Prostate gland (tissue), 2 donors: ENCODE measurements at regions not wholly inside any gene's neighbourhood (a gene's known extent, or its start where the extent isn't known, plus 50 kb on each side); places are given as distances from the start of the nearest gene placed in this dataset.

Source experiments
- DNase-seq: peaks from one replicate; pipeline ENCODE4 v3.0.0-alpha.2; 2019; ENCODE audit warnings: low spot score
- H3K27ac ChIP-seq, 2 donors: fragments of 200-600 bp; sonication (generic); 2 replicates each; pipeline ENCODE4 v1.5.1; 2017 to 2019
- H3K27me3 ChIP-seq: fragments of 200-600 bp; sonication (generic); replicated peaks from 2 replicates; pipeline ENCODE4 v1.5.1; 2019; ENCODE audit not compliant: insufficient read depth
- H3K36me3 ChIP-seq, 2 donors: fragments of 200-600 bp; sonication (generic); 1 replicate in 1 of 2; 2 replicates in 1 of 2; pipeline versions ENCODE4 v1.5.1 to v1.8.1; 2017 to 2019
- H3K4me1 ChIP-seq: fragments of 200-600 bp; sonication (generic); replicated peaks from 2 replicates; pipeline ENCODE4 v1.5.1; 2019
- H3K4me3 ChIP-seq, 2 donors: fragments of 200-600 bp; sonication (generic); 2 replicates each; pipeline ENCODE4 v1.5.1; 2017 to 2019
- H3K9me3 ChIP-seq: fragments of 200-600 bp; sonication (generic); 2 replicates; pipeline ENCODE4 v1.5.1; 2017
- POLR2A ChIP-seq: fragments of 450-650 bp; IDR thresholded peaks from one replicate; pipeline ENCODE4 v1.6.1; 2016; ENCODE audit warnings: antibody characterized with exemption, mild to moderate bottlenecking
- POLR2AphosphoS5 ChIP-seq: sonication (generic); formaldehyde crosslinking; IDR thresholded peaks from one replicate; pipeline ENCODE4 v1.6.1; 2017; ENCODE audit warnings: antibody characterized with exemption
- WGBS: methylation state at CpG from one replicate; pipeline ENCODE4 v1.1.5; 2018; 5-methylcytosine and 5-hydroxymethylcytosine counted together
- intact Hi-C: fragments of 100-400 bp; cut with DNase I; formaldehyde crosslinking; loops from one replicate; pipeline ENCODE4 v1.14.2; 2022
- TF ChIP-seq, protein P1 (sequence below), 4 experiments: fragments of 200-600 bp in 2 of 4; fragments of 450-650 bp in 2 of 4; sonication (generic) in 2 of 4; IDR thresholded peaks; 1 replicate in 3 of 4; 2 replicates in 1 of 4; pipeline ENCODE4 v1.5.1; 2016 to 2019; ENCODE audit warnings: antibody characterized with exemption in 4 of 4, mild to moderate bottlenecking in 2 of 4, moderate library complexity in 2 of 4

DNA sequence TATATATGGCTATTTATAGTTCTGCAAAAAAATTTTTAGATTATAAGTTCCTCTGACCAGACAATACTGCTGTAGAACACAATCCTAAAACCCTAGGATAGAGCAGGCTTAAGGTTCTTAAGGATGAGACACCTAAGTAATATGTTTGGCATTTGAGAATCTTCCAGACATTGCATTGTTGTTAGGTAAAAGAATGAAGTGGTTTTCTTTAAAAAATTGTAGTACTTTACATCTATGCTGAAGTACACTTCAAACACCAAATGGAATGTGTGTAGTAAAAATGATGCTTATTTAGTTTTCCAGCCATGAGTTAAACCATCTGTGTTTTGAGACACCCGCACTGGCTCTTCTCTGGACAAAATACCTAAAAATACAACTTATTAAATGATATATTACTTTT lies 857.7 kb downstream of the OTOL1 start:
- Histone ChIP-seq H3K36me3 (no peaks in the 10 kb centered on the region), H3K9me3 (no peaks in the 10 kb centered on the region), H3K4me3 (no peak overlapping the region), H3K27ac (no peak overlapping the region), H3K27me3 (no peaks in the 10 kb centered on the region), H3K4me1 (no peaks in the 10 kb centered on the region)
- no peak for DNase-seq
- no peak for TF ChIP-seq POLR2A
- no peak for TF ChIP-seq POLR2AphosphoS5
- TF ChIP-seq, protein P1, sequence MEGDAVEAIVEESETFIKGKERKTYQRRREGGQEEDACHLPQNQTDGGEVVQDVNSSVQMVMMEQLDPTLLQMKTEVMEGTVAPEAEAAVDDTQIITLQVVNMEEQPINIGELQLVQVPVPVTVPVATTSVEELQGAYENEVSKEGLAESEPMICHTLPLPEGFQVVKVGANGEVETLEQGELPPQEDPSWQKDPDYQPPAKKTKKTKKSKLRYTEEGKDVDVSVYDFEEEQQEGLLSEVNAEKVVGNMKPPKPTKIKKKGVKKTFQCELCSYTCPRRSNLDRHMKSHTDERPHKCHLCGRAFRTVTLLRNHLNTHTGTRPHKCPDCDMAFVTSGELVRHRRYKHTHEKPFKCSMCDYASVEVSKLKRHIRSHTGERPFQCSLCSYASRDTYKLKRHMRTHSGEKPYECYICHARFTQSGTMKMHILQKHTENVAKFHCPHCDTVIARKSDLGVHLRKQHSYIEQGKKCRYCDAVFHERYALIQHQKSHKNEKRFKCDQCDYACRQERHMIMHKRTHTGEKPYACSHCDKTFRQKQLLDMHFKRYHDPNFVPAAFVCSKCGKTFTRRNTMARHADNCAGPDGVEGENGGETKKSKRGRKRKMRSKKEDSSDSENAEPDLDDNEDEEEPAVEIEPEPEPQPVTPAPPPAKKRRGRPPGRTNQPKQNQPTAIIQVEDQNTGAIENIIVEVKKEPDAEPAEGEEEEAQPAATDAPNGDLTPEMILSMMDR (IDR thresholded peaks at IDR 0.05): no peak
- intact Hi-C loops: no loop called here
- 53% methylated on average over 1 of the region's 1 CpG for WGBS

DNA sequence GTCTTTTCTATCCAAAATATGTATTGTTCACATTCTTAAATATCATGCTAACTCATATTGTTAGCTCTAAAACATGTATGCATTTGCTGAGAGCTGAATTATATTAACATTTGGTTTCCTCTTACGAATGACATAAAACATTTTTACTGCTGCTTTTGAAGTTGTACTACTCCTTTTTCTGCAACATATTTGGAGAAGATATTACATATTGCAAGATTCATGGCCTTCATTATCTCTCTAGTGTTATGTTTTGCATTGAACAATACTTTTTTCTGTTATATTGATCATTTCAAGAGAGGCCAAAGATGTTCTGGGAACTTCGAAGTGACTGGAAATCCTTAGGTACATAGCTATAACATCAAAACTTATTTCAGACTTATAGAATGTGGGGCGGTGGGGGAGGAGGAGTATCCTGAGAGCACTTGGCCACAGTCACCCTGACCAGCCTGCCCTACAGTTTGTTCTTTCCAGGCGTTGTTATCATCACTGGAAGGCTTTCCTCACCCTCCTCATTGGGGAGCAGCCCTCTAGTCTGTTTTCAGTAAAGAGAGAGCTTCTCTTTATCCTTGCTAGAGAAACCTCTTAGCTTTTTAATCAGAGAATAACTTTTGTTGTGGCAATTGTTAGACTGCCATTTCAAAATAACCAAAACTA lies 868.6 kb downstream of the OTOL1 start:
- Histone ChIP-seq H3K4me1 (no peaks in the 10 kb centered on the region), H3K27me3 (no peaks in the 10 kb centered on the region), H3K4me3 (no peak overlapping the region), H3K9me3 (no peaks in the 10 kb centered on the region), H3K27ac (no peak overlapping the region), H3K36me3 (no peaks in the 10 kb centered on the region)
- WGBS: 60% methylated on average over 4 of the region's 4 CpGs
- TF ChIP-seq, protein P1 (IDR thresholded peaks at IDR 0.05): no peak
- no peak for TF ChIP-seq POLR2A
- no peak for TF ChIP-seq POLR2AphosphoS5
- intact Hi-C loops: no loop called here
- DNase-seq: no peak

DNA sequence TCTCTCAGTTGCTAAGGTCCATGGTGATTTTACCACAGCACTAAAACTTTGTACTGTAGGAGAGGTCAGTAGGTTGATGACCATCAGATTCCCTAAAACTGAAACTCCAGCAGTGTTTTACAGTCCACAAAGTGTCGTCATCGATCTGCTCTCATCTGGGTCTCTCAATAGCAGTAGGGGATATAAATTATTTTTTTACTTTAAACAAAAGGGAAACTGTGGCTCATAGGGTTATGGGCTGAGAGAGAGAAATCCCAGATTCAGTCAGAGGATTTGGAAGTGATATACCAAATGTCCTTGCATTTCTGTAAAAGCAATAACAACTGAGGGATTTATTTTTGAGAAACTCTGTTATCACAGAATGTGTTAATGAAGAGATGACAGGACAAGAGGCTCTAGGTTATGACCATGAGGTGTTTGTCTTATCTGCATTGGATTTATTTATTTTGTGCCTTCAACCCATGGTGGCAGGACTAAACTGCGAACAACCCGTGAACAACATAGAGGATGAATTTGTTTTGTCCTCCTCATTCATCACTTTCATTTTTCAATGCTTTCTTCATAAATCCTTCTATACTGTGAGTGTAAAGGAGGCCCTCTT lies 869.7 kb downstream of the OTOL1 start:
- Histone ChIP-seq H3K9me3 (no peaks in the 10 kb centered on the region), H3K4me1 (no peaks in the 10 kb centered on the region), H3K27me3 (no peaks in the 10 kb centered on the region), H3K36me3 (no peaks in the 10 kb centered on the region), H3K4me3 (no peak overlapping the region), H3K27ac (no peak overlapping the region)
- 71% methylated on average over 4 of the region's 4 CpGs for WGBS
- TF ChIP-seq POLR2A (no peak), POLR2AphosphoS5 (no peak)
- TF ChIP-seq, protein P1 (IDR thresholded peaks at IDR 0.05): no peak
- intact Hi-C loops: no loop called here
- DNase-seq: no peak

DNA sequence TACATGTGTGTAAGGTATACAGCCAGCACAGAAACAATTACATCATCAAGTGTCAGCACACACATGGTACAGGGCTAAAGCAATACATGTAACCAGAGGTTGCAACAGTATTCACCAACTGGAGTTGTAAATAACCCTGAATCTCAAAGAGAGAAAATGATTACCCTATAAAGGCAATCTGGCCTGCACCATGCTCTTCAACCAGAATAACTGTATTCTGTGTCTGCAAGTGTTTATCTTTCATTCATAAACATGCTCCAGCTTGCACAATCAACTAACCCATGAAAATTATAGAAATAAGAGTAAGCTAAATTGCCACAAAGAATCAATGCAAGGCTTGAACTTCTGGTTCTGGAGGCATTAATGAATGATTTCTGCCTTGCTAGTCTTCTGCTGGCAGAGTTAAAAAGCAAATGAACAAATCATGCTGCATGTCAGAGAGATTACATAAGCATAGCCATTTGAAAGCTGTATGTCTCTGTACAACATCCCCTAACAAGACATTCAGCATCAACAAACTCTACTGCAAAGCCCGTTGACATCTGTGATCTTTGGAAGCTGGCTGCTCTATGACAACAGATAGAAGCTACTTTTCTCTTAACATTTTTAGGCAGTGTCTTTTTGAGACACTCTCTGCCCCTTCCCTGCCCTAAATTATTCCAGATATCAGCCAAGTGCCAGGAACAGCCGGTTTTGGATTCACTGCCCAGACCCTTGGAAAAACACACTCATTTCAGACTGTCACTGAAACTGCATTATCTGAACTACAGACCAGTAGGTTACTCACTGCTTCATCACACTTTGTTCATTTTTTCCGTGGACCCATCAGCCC lies 871.0 kb downstream of the OTOL1 start:
- Histone ChIP-seq H3K9me3 (no peaks in the 10 kb centered on the region), H3K27me3 (no peaks in the 10 kb centered on the region), H3K4me3 (no peak overlapping the region), H3K36me3 (no peaks in the 10 kb centered on the region), H3K4me1 (no peaks in the 10 kb centered on the region), H3K27ac (no peak overlapping the region)
- intact Hi-C loops: no loop called here
- TF ChIP-seq, protein P1 (IDR thresholded peaks at IDR 0.05): no peak
- TF ChIP-seq POLR2A (no peak), POLR2AphosphoS5 (no peak)
- no peak for DNase-seq
- 19% methylated on average over 3 of the region's 3 CpGs for WGBS
